HepG2 (cell line): ENCODE measurements at regions not wholly inside any gene's neighbourhood (a gene's known extent, or its start where the extent isn't known, plus 50 kb on each side); places are given as distances from the start of the nearest gene placed in this dataset.

Source experiments
- CEBPZ ChIP-seq: IDR thresholded peaks from 2 replicates; pipeline ENCODE4 v1.6.1; 2012; ENCODE audit warnings: low read length, improper control_type of control experiment
- GTF3A ChIP-seq: sonication (generic); formaldehyde crosslinking; conservative IDR thresholded peaks from 2 replicates; pipeline ENCODE4 v1.4.0; 2020; ENCODE audit warnings: mild to moderate bottlenecking, missing genetic modification reagents
- HNF1B ChIP-seq: sonication (generic); formaldehyde crosslinking; IDR thresholded peaks from 2 replicates; pipeline ENCODE4 v1.5.1; 2020; ENCODE audit warnings: mild to moderate bottlenecking, moderate library complexity, missing genetic modification reagents
- MLXIP ChIP-seq: sonication (generic); formaldehyde crosslinking; IDR thresholded peaks from 2 replicates; pipeline ENCODE4 v1.9.0; 2021; ENCODE audit warnings: missing genetic modification reagents, borderline replicate concordance
- SP4 ChIP-seq: sonication (generic); formaldehyde crosslinking; IDR thresholded peaks from 2 replicates; pipeline ENCODE4 v1.8.1; 2023; ENCODE audit warnings: mild to moderate bottlenecking, missing genetic modification reagents

- TF ChIP-seq CEBPZ (no peak), MLXIP (CRISPR knock-in tag) (no peak), HNF1B (CRISPR knock-in tag) (no peak), GTF3A (CRISPR knock-in tag) (no peak), SP4 (no peak)
Observed at GRCh38 chr1:194288238-194288637, 1101.8 kb upstream of the B3GALT2 start (continued).
